HepG2 (cell line): ENCODE measurements at regions not wholly inside any gene's neighbourhood (a gene's known extent, or its start where the extent isn't known, plus 50 kb on each side); places are given as distances from the start of the nearest gene placed in this dataset.
A peak's percentile ranks its signal among the peaks of the same experiment; 100 is the strongest.

ENCODE experiments used
- ATAC-seq: fragments of 200-7000 bp; cut with Tn5 transposase; 3 replicates; pipeline ENCODE4 v1.9.1; 2020; ENCODE audit warnings: mild to moderate bottlenecking, moderate library complexity
- BruUV-seq: library from RNA; stranded (reverse); fragments of 400-500 nt; replicated peaks from 2 replicates; lab custom pipeline; 2021; lab: Mats Ljungman, UMichigan
- CTCF ChIA-PET: fragments of 300-600 bp; formaldehyde crosslinking; extraction: SDS; loops from one replicate; lab custom pipeline; 2021; ENCODE audit warnings: low total read pairs, inconsistent platforms, low intra/inter-chr PET ratio; lab: Yijun Ruan, JAX
- POLR2A ChIA-PET: fragments of 350-600 bp; sonication (Branson Sonifier 250); formaldehyde crosslinking; loops from one replicate; lab custom pipeline; 2020; ENCODE audit warnings: antibody characterized with exemption, inconsistent platforms; lab: Yijun Ruan, JAX
- DNase-seq: peaks from one replicate; pipeline ENCODE4 v3.0.0-alpha.2; 2015; ENCODE audit warnings: low spot score
- FAIRE-seq: peaks from 3 replicates; lab custom pipeline; 2011; peaks lifted over from hg19 to GRCh38; lab: Jason Lieb, UNC
- H2AFZ ChIP-seq: one replicate; pipeline ENCODE4 v1.6.1; 2011; ENCODE audit warnings: low read length, inconsistent platforms
- H3K27ac ChIP-seq: fragments of 300-600 bp; 3 replicates; pipeline ENCODE4 v1.8.0; 2011; ENCODE audit warnings: mixed run types, mild to moderate bottlenecking, mixed read lengths, low read length, inconsistent platforms; ENCODE audit not compliant: insufficient read depth; ENCODE audit errors: extremely low read length
- H3K27me3 ChIP-seq, 2 experiments: fragments of 200-600 bp in 1 of 2; 2 replicates in 1 of 2; 3 replicates in 1 of 2; pipeline versions ENCODE4 v1.6.0 to v1.8.0; 2011; ENCODE audit warnings: low read length in 2 of 2, mild to moderate bottlenecking in 2 of 2, moderate library complexity in 2 of 2, inconsistent platforms in 1 of 2; ENCODE audit not compliant: insufficient read depth in 2 of 2, control insufficient read depth in 1 of 2
- H3K36me3 ChIP-seq, 2 experiments: fragments of 200-600 bp in 1 of 2; replicated peaks in 1 of 2; 2 replicates in 1 of 2; 3 replicates in 1 of 2; pipeline versions ENCODE4 v1.5.1 to v1.8.0; 2011; ENCODE audit warnings: low read length in 2 of 2, inconsistent platforms in 1 of 2; ENCODE audit not compliant: insufficient read depth in 2 of 2, control insufficient read depth in 1 of 2
- H3K4me1 ChIP-seq: 2 replicates; pipeline ENCODE4 v1.5.1; 2012; ENCODE audit warnings: low read length, inconsistent platforms; ENCODE audit not compliant: insufficient read depth
- H3K4me2 ChIP-seq: 2 replicates; pipeline ENCODE4 v1.6.0; 2011; ENCODE audit warnings: low read depth, low read length, inconsistent platforms
- H3K4me3 ChIP-seq, 3 experiments: fragments of 200-600 bp in 1 of 3; sonication (generic), shearing (Covaris generic) in 1 of 3; replicated peaks in 1 of 3; 2 replicates each; pipeline ENCODE4 v1.5.1; 2011 to 2016; ENCODE audit warnings: low read length in 3 of 3, inconsistent platforms in 2 of 3, low read depth in 2 of 3, mild to moderate bottlenecking in 2 of 3, control low read depth in 1 of 3, mixed read lengths in 1 of 3; ENCODE audit not compliant: insufficient read depth in 1 of 3
- H3K79me2 ChIP-seq: one replicate; pipeline ENCODE4 v1.6.1; 2011; ENCODE audit warnings: low read length, inconsistent platforms; ENCODE audit not compliant: insufficient read depth
- H3K9ac ChIP-seq: 2 replicates; pipeline ENCODE4 v1.6.0; 2011; ENCODE audit warnings: mild to moderate bottlenecking, low read depth, low read length, inconsistent platforms; ENCODE audit not compliant: insufficient read depth
- H3K9me3 ChIP-seq: 2 replicates; pipeline ENCODE4 v1.5.1; 2012; ENCODE audit warnings: mild to moderate bottlenecking, low read length
- H4K20me1 ChIP-seq: 2 replicates; pipeline ENCODE4 v1.6.0; 2011; ENCODE audit warnings: inconsistent platforms, mild to moderate bottlenecking, low read length, moderate library complexity; ENCODE audit not compliant: insufficient read depth
- ATF1 ChIP-seq: IDR thresholded peaks from 2 replicates; pipeline ENCODE4 v1.6.1; 2016; ENCODE audit warnings: mild to moderate bottlenecking, control low read depth
- CSRNP2 ChIP-seq: sonication (generic); formaldehyde crosslinking; conservative IDR thresholded peaks from 2 replicates; pipeline ENCODE4 v1.8.0; 2022; ENCODE audit warnings: low read depth, missing genetic modification reagents
- E2F5 ChIP-seq: sonication (generic); formaldehyde crosslinking; conservative IDR thresholded peaks from 2 replicates; pipeline ENCODE4 v1.4.0; 2020; ENCODE audit warnings: missing genetic modification reagents
- HNF4A ChIP-seq: sonication (generic); formaldehyde crosslinking; IDR thresholded peaks from 2 replicates; pipeline ENCODE4 v1.4.0; 2020; ENCODE audit warnings: missing genetic modification reagents
- KMT2B ChIP-seq: IDR thresholded peaks from 2 replicates; pipeline ENCODE4 v1.6.1; 2016; ENCODE audit warnings: missing genetic modification reagents, missing compliant biosample characterization
- TAF15 ChIP-seq: fragments of 200-400 bp; formaldehyde crosslinking; IDR thresholded peaks from one replicate; pipeline ENCODE4 v1.6.1; 2018; ENCODE audit warnings: mild to moderate bottlenecking, low read depth, low read length; ENCODE audit not compliant: poor library complexity, severe bottlenecking
- ZNF12 ChIP-seq: sonication (generic); formaldehyde crosslinking; IDR thresholded peaks from 2 replicates; pipeline ENCODE4 v1.5.0; 2020; ENCODE audit warnings: missing genetic modification reagents
- ZNF841 ChIP-seq: sonication (generic); formaldehyde crosslinking; IDR thresholded peaks from 2 replicates; pipeline ENCODE4 v1.8.1; 2023; ENCODE audit warnings: missing genetic modification reagents, borderline replicate concordance
- WGBS: methylation state at CpG from one replicate; pipeline ENCODE4 v1.1.6; 2017; ENCODE audit warnings: low lambda C conversion rate; 5-methylcytosine and 5-hydroxymethylcytosine counted together
- in situ Hi-C: cut with HindIII; loops from 2 replicates; pipeline ENCODE4 v1.10.0; 2017; ENCODE audit warnings: low pct_unique_long_range_greater_than_20kb; ENCODE audit not compliant: extremely low pct_ligation_motif_present
- intact Hi-C: fragments of 100-400 bp; cut with micrococcal nuclease; formaldehyde crosslinking; loops from one replicate; pipeline ENCODE4 v1.10.0; 2022; ENCODE audit not compliant: unreplicated experiment

GRCh38 chr6:159473475-159474263 is 219.4 kb downstream of the SOD2 start:
- H3K4me1 ChIP-seq: 0 out of 2 replicates have a peak, but pooled peaks cover 11% of the 10 kb centered on the region
- H4K20me1 ChIP-seq: no peaks in the 10 kb centered on the region
- in situ Hi-C loops: no loop called here
- POLR2A ChIA-PET: no interaction called here
- intact Hi-C loops: no loop called here
- no peak overlapping the region for H3K27ac ChIP-seq
- WGBS: 10% methylated on average over 4 of the region's 4 CpGs
- H3K4me3 ChIP-seq: no peak overlapping the region
- no peak for ATAC-seq
- no peaks in the 10 kb centered on the region for H3K79me2 ChIP-seq
- no peak overlapping the region for H3K4me2 ChIP-seq
- H3K27me3 ChIP-seq: no peaks in the 10 kb centered on the region
- TF ChIP-seq TAF15 (no peak), ZNF841 (CRISPR knock-in tag) (no peak), E2F5 (CRISPR knock-in tag) (no peak), KMT2B (CRISPR knock-in tag) (no peak)
- no peak overlapping the region for H3K9ac ChIP-seq
- no peaks in the 10 kb centered on the region for H3K36me3 ChIP-seq
- BruUV-seq: no TSS peak
- no peak for FAIRE-seq
- DNase-seq: no peak
- H2AFZ ChIP-seq: no peak overlapping the region
- CTCF ChIA-PET: no interaction called here
- H3K9me3 ChIP-seq: peaks cover 10% of the 10 kb centered on the region; the same call in 1 of the 2 replicates

- H4K20me1 ChIP-seq: no peaks in the 10 kb centered on the region
- ATAC-seq (no peak), DNase-seq (no peak), FAIRE-seq (no peak)
- H3K4me2 ChIP-seq: no peak overlapping the region
- TF ChIP-seq CSRNP2 (CRISPR knock-in tag): no peak
- TF ChIP-seq ATF1: no peak
- no peak for TF ChIP-seq ZNF12 (CRISPR knock-in tag)
- 0 out of 2 replicates have a peak, but pooled peaks have one; percentile 4 for TF ChIP-seq HNF4A
- intact Hi-C loops (no loop called here), in situ Hi-C loops (no loop called here)
- CTCF ChIA-PET: no interaction called here
- no peaks in the 10 kb centered on the region for H3K36me3 ChIP-seq
- 2% methylated on average over 3 of the region's 3 CpGs for WGBS
- H3K27me3 ChIP-seq: peaks cover 0 to 3% of the 10 kb centered on the region in 2 experiments; a peak in 1 of 5 replicates
- POLR2A ChIA-PET: no interaction called here
- no peaks in the 10 kb centered on the region for H3K79me2 ChIP-seq
- H2AFZ ChIP-seq: no peak overlapping the region
- 0 out of 2 replicates have a peak, but pooled peaks cover 11% of the 10 kb centered on the region for H3K4me1 ChIP-seq
- no peak overlapping the region for H3K27ac ChIP-seq
- no peak overlapping the region for H3K4me3 ChIP-seq
- BruUV-seq: no TSS peak
- no peak overlapping the region for H3K9ac ChIP-seq
- H3K9me3 ChIP-seq: peaks cover 10% of the 10 kb centered on the region; the same call in 1 of the 2 replicates
Measured at GRCh38 chr6:159470397-159470796, 222.6 kb downstream of the SOD2 start.
